Small intestine (tissue), 7 donors: ENCODE measurements at regions not wholly inside any gene's neighbourhood (a gene's known extent, or its start where the extent isn't known, plus 50 kb on each side); places are given as distances from the start of the nearest gene placed in this dataset.

Source experiments
- DNase-seq, 2 donors: peaks; one replicate each; pipeline versions ENCODE4 v3.0.0 to v3.0.0-alpha.2; 2013
- FAIRE-seq: peaks from 2 replicates; lab custom pipeline; 2012; peaks lifted over from hg19 to GRCh38; lab: Jason Lieb, UNC
- H3K27ac ChIP-seq, 3 donors: one replicate each; pipeline ENCODE4 v1.5.1; 2013; ENCODE audit warnings: low read length in 2 of 3, mild to moderate bottlenecking in 2 of 3, control low read depth in 1 of 3, inconsistent platforms in 1 of 3, low read depth in 1 of 3, moderate library complexity in 1 of 3
- H3K27me3 ChIP-seq, 3 donors: one replicate each; pipeline ENCODE4 v1.6.1; 2013; ENCODE audit warnings: low read length in 3 of 3, inconsistent platforms in 1 of 3; ENCODE audit not compliant: control insufficient read depth in 3 of 3, insufficient read depth in 3 of 3
- H3K36me3 ChIP-seq, 3 donors: one replicate each; pipeline ENCODE4 v1.6.1; 2013; ENCODE audit warnings: low read length in 3 of 3, inconsistent platforms in 1 of 3, low read depth in 1 of 3, mild to moderate bottlenecking in 1 of 3, moderate library complexity in 1 of 3; ENCODE audit not compliant: control insufficient read depth in 3 of 3, insufficient read depth in 2 of 3
- H3K4me1 ChIP-seq, 3 donors: one replicate each; pipeline ENCODE4 v1.6.1; 2013; ENCODE audit warnings: low read length in 2 of 3, inconsistent platforms in 1 of 3, low read depth in 1 of 3, mild to moderate bottlenecking in 1 of 3, moderate library complexity in 1 of 3; ENCODE audit not compliant: control insufficient read depth in 3 of 3, insufficient read depth in 2 of 3
- H3K4me3 ChIP-seq, 3 donors: one replicate each; pipeline ENCODE4 v1.5.1; 2013; ENCODE audit warnings: low read length in 3 of 3, control low read depth in 1 of 3, inconsistent platforms in 1 of 3, low read depth in 1 of 3, mild to moderate bottlenecking in 1 of 3, moderate library complexity in 1 of 3
- H3K9me3 ChIP-seq, 2 donors: one replicate each; pipeline ENCODE4 v1.6.1; 2013; ENCODE audit warnings: low read depth in 1 of 2, low read length in 1 of 2; ENCODE audit not compliant: control insufficient read depth in 2 of 2, insufficient read depth in 1 of 2
- WGBS, 3 donors: extraction: QIAGEN DNeasy Blood & Tissue Kit; methylation state at CpG; one replicate each; pipeline ENCODE4 v1.1.7; 2013; 5-methylcytosine and 5-hydroxymethylcytosine counted together
- donor health status: healthy with polysubstance abuse.
- donor health status: control.
- donor health status: control.
- donor health status: Bipolar disorder and iron deficiency.
- donor health status: healthy.

DNA sequence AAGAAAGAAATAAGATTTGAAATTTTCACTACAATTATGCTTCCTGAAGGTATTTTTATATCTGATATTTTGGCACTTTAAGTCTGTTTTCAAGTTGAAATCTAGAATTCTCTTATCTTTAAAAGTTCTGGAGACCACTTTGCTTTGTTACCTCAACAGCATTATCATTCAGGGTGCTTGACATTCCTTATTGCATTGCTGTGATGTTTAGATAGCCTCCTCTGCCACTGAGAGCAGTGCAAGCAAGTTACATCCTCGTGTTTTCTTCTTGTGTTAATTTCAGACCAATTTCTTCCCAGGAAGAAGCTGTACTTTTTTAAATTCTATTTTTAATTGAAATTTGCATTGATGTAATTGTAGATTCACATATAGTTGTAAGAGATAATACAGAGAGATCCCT, 333.9 kb upstream of the KIRREL3 start:
- DNase-seq (no peak), FAIRE-seq (no peak)
- WGBS, 3 donors, result 53 to 65% (median 62%) methylated on average over 1 of the region's 1 CpG

DNA sequence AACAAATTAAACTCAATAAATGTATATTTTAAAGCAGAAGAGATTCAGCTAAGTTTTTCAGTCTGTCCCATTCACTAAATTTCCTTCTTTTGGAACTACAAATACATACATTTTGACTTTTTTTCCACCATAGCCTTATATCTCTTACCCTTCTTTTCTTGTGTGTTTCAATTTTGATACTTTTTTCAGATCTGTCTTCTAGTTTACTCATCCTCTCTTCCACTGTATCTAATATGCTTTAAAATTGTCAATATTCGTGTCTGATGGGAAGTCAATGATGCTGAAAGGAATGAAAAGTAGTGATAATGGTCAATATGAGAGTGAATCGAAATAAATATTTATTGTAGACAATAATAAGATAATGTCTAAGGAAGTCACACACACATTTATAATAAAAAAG, 332.3 kb upstream of the KIRREL3 start:
- WGBS, 3 donors, result 62 to 74% (median 72%) methylated on average over 2 of the region's 2 CpGs
- no peak for FAIRE-seq
- Histone ChIP-seq H3K4me3 (no peak overlapping the region), H3K27me3 (no peaks in the 10 kb centered on the region), H3K36me3 (no peaks in the 10 kb centered on the region), H3K27ac (no peak overlapping the region), H3K4me1 (no peaks in the 10 kb centered on the region), H3K9me3 (no peaks in the 10 kb centered on the region)
- DNase-seq, result no peak

More for the DNA sequence above, 333.9 kb upstream of the KIRREL3 start:
- Histone ChIP-seq H3K27ac (no peak overlapping the region), H3K4me3 (no peak overlapping the region), H3K36me3 (no peaks in the 10 kb centered on the region), H3K27me3 (no peaks in the 10 kb centered on the region), H3K4me1 (no peaks in the 10 kb centered on the region), H3K9me3 (no peaks in the 10 kb centered on the region)

DNA sequence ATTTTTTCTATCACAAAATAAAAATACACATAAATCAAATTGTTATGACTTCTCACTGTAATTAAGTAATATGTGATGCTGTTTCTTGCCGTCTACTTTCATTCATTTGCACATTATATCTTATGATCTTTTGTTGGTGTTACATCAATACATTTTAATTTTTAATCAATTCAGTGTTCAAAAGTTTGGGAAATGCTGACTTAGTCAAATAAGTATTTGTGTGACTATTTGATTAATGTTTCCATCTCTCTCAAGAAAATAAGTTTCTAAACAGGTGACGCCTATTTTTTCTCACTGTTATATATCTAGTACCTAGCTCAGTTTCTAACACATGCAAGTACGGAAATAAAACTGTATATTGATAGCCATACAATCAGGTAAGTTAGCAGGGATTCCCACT, 329.5 kb upstream of the KIRREL3 start:
- no peak overlapping the region for H3K4me3 ChIP-seq
- H3K9me3 ChIP-seq, result no peaks in the 10 kb centered on the region
- 65 to 67% (median 65%) methylated on average over 3 of the region's 3 CpGs for WGBS, 3 donors
- H3K27ac ChIP-seq, result no peak overlapping the region
- H3K4me1 ChIP-seq, result no peaks in the 10 kb centered on the region
- FAIRE-seq (no peak), DNase-seq (no peak)
- H3K36me3 ChIP-seq, result no peaks in the 10 kb centered on the region
- no peaks in the 10 kb centered on the region for H3K27me3 ChIP-seq

DNA sequence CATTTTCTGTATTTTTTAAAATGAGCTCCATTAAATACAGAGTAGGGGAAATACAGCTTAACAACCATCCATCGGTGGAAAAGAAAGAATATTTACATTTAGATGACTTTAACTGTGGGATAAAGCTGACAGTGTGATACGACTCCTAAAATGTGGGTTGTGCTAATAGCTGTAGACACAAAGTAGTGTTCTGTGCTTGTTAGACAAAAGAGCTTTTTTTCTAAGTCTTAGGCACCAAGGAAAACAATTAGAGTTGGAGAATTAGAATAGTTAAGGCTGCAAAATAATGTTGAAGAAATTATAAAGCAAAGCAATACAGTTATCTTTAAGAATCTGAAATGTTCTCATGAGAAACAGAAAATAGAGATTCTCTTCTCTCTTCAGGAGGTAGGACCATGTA, 307.7 kb upstream of the KIRREL3 start:
- Histone ChIP-seq H3K9me3 (no peaks in the 10 kb centered on the region), H3K27me3 (no peaks in the 10 kb centered on the region), H3K4me3 (no peak overlapping the region), H3K36me3 (no peaks in the 10 kb centered on the region), H3K27ac (no peak overlapping the region), H3K4me1 (no peaks in the 10 kb centered on the region)
- no peak for FAIRE-seq
- no peak for DNase-seq
- 65 to 70% (median 65%) methylated on average over 2 of the region's 2 CpGs for WGBS, 3 donors

DNA sequence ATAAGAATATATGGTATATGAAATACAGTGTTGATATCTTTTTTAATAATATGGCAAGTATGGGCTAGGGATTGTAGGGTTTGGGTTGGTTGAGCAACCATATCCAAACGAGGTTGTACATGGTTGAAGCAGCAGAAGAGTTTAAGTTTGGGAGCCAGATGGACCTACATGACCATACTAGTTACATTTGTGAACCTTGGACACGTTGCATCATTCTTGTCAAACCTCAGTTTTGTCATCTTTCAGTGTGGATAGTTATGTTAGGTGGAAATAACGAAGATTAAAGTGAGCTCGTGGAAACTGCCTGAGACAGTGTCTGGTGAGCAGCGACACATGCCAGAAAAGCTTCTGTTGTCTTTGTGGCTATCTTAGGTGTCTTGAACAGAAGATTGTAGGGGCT, 307.1 kb upstream of the KIRREL3 start:
- Histone ChIP-seq H3K27me3 (no peaks in the 10 kb centered on the region), H3K4me1 (no peaks in the 10 kb centered on the region), H3K4me3 (no peak overlapping the region), H3K9me3 (no peaks in the 10 kb centered on the region), H3K36me3 (no peaks in the 10 kb centered on the region), H3K27ac (no peak overlapping the region)
- WGBS, 3 donors, result 50 to 63% (median 51%) methylated on average over 5 of the region's 5 CpGs
- FAIRE-seq (no peak), DNase-seq (no peak)

DNA sequence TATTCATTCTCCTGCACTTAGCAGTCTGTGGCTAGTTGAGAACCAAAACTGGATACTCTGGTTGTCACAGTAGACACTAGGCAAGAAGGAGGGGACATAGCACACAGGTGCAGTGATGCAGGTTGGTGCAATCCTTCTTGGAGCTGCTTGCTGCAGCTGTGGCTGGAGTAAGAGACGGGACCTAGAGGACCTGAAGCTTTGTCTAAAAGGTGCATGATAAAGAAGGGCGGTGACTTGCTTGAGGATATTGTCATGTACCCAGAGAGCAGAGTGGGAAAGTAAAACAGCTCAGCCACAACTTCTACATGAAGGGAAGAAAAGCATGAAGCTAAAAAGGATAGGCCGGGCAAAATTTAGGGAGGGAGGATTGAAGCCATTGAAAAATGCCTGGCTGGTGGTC, 304.1 kb upstream of the KIRREL3 start:
- no peaks in the 10 kb centered on the region for H3K9me3 ChIP-seq
- H3K4me1 ChIP-seq, result no peaks in the 10 kb centered on the region
- H3K27ac ChIP-seq, result no peak overlapping the region
- H3K4me3 ChIP-seq, result no peak overlapping the region
- FAIRE-seq (no peak), DNase-seq (no peak)
- H3K27me3 ChIP-seq, result no peaks in the 10 kb centered on the region
- no peaks in the 10 kb centered on the region for H3K36me3 ChIP-seq
- WGBS, 3 donors, result 77 to 86% (median 85%) methylated on average over 3 of the region's 3 CpGs

DNA sequence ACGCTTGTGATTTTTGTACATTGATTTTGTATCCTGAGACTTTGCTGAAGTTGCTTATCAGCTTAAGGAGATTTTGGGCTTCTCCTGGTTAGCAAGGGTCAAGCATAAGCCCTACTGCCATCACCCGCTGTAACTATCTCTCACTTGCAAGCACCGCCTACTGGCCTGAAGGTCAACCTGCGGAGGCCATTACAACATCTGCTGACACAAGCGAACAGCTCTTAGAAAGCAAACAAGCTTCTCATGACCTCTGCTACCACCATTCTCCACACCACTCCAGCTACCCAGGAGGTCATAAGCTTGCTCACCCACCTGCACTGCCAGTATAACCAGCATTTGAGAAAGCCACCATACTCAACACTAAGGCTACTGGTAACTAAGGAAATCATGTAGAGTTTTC, 288.4 kb upstream of the KIRREL3 start:
- WGBS, 3 donors, result 92 to 96% (median 95%) methylated on average over 4 of the region's 5 CpGs
- Histone ChIP-seq H3K27ac (no peak overlapping the region), H3K27me3 (no peaks in the 10 kb centered on the region), H3K36me3 (no peaks in the 10 kb centered on the region), H3K4me3 (no peak overlapping the region), H3K9me3 (peaks cover 1 to 7% of the 10 kb centered on the region in 2 donors), H3K4me1 (no peaks in the 10 kb centered on the region)
- DNase-seq, result no peak
- no peak for FAIRE-seq

DNA sequence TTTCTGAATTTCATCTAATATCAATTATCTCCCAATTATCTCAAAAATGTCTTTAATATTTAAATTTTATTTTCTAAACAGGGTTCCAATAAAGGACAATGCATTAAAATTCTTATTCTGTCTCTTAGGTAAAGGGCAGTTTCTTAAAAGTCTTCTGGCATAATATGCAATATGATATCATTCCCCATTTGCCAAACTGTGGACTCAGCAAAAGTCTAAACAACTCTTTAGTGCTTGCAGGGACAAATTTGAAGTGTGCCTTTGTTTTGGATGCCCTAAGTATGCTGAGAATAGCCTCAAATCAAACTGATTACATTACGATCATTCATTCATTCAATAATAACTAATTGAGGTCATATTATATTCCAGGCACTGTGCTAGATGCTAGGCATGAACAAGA, 281.0 kb upstream of the KIRREL3 start:
- Histone ChIP-seq H3K9me3 (no peaks in the 10 kb centered on the region), H3K27me3 (no peaks in the 10 kb centered on the region), H3K36me3 (no peaks in the 10 kb centered on the region), H3K4me3 (no peak overlapping the region), H3K4me1 (no peaks in the 10 kb centered on the region), H3K27ac (no peak overlapping the region)
- DNase-seq (no peak), FAIRE-seq (no peak)
- 81 to 92% (median 87%) methylated on average over 1 of the region's 1 CpG for WGBS, 3 donors

DNA sequence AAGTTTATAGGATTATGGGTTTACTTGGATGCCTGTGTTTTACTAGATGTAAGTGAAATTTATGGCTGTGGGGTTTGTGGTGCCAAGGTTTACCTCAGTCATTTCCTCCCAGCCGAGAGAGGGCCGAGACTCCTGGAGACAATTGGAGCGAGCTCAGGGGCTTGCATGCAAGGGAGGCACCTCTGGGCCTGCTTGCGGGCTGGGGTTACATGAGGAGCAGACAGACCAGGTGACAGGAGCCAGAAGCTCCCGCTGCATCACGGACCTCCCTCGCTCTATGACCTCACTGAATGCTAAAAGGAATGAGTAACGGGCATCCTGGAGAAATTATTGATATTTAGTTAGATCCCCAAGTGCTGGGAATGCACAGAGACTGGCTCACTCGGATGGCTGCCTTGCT, 275.2 kb upstream of the KIRREL3 start:
- Histone ChIP-seq H3K4me1 (no peaks in the 10 kb centered on the region), H3K27me3 (peaks cover 0 to 2% (median 0%) of the 10 kb centered on the region in 3 donors), H3K4me3 (no peak overlapping the region), H3K9me3 (no peaks in the 10 kb centered on the region), H3K36me3 (no peaks in the 10 kb centered on the region), H3K27ac (no peak overlapping the region)
- no peak for DNase-seq
- FAIRE-seq, result no peak
- WGBS, 3 donors, result 44 to 63% (median 49%) methylated on average over 9 of the region's 9 CpGs
